B cell (primary cell): ENCODE measurements at regions not wholly inside any gene's neighbourhood (a gene's known extent, or its start where the extent isn't known, plus 50 kb on each side); places are given as distances from the start of the nearest gene placed in this dataset.

Experiments used
- ATAC-seq: fragments of 200-7000 bp; cut with Tn5 transposase; one replicate; pipeline ENCODE4 v1.10.0; 2021; ENCODE audit warnings: low read depth, mild to moderate bottlenecking, moderate number of reproducible peaks, moderate library complexity
- CTCF ChIA-PET: fragments of 350-600 bp; sonication (Branson Sonifier 250); formaldehyde crosslinking; loops from one replicate; lab custom pipeline; 2021; ENCODE audit warnings: antibody characterized with exemption, inconsistent platforms; lab: Charles Lee
- POLR2A ChIA-PET: fragments of 350-600 bp; sonication (Branson Sonifier 250); formaldehyde crosslinking; loops from one replicate; lab custom pipeline; 2021; ENCODE audit warnings: antibody characterized with exemption; lab: Charles Lee
- DNase-seq: peaks from one replicate; pipeline ENCODE4 v3.0.0; 2013
- H2AFZ ChIP-seq: 2 replicates; pipeline ENCODE4 v1.6.1; 2012; ENCODE audit warnings: mild to moderate bottlenecking, low read depth, low read length; ENCODE audit not compliant: insufficient read depth, poor library complexity, severe bottlenecking
- H3K27ac ChIP-seq, 2 donors: 1 replicate in 1 of 2; 2 replicates in 1 of 2; pipeline ENCODE4 v1.5.1; 2012 to 2013; ENCODE audit warnings: low read length in 2 of 2, mild to moderate bottlenecking in 2 of 2, moderate library complexity in 1 of 2
- H3K27me3 ChIP-seq, 4 experiments: fragments of 200-600 bp in 1 of 4; sonication (generic) in 1 of 4; replicated peaks in 1 of 4; 1 replicate in 2 of 4; 2 replicates in 2 of 4; pipeline versions ENCODE4 v1.6.1 to v1.7.0; 2013 to 2016; ENCODE audit warnings: low read length in 3 of 4, mild to moderate bottlenecking in 2 of 4, mixed read lengths in 1 of 4, moderate library complexity in 1 of 4; ENCODE audit not compliant: insufficient read depth in 4 of 4, control insufficient read depth in 3 of 4; ENCODE audit errors: control extremely low read depth in 1 of 4
- H3K36me3 ChIP-seq, 2 experiments: replicated peaks in 1 of 2; 1 replicate in 1 of 2; 2 replicates in 1 of 2; pipeline versions ENCODE4 v1.6.1 to v1.7.1; 2013; ENCODE audit warnings: low read length in 1 of 2; ENCODE audit not compliant: insufficient read depth in 2 of 2, control insufficient read depth in 1 of 2; ENCODE audit errors: control extremely low read depth in 1 of 2, extremely low read depth in 1 of 2
- H3K4me1 ChIP-seq, 2 donors: fragments of 200-600 bp in 1 of 2; sonication (generic) in 1 of 2; 1 replicate in 1 of 2; 2 replicates in 1 of 2; pipeline versions ENCODE4 v1.5.1 to v1.6.1; 2013 to 2017; ENCODE audit warnings: low read length in 2 of 2; ENCODE audit not compliant: control insufficient read depth in 2 of 2, insufficient read depth in 2 of 2
- H3K4me2 ChIP-seq: replicated peaks from 2 replicates; pipeline ENCODE3; 2012; ENCODE audit warnings: mild to moderate bottlenecking, low read depth, low read length; ENCODE audit not compliant: poor library complexity, severe bottlenecking
- H3K4me3 ChIP-seq, 5 experiments: fragments of 200-600 bp in 1 of 5; sonication (generic) in 1 of 5; 1 replicate in 3 of 5; 2 replicates in 2 of 5; pipeline versions ENCODE4 v1.5.1 to v1.7.0; 2011 to 2016; ENCODE audit warnings: low read length in 4 of 5, mild to moderate bottlenecking in 4 of 5, low read depth in 2 of 5, control low read depth in 1 of 5, moderate library complexity in 1 of 5; ENCODE audit not compliant: insufficient read depth in 1 of 5; ENCODE audit errors: control extremely low read depth in 1 of 5, extremely low read depth in 1 of 5
- H3K79me2 ChIP-seq: fragments of 200-600 bp; sonication (generic); one replicate; pipeline ENCODE4 v1.6.0; 2016; ENCODE audit warnings: low read length; ENCODE audit not compliant: control insufficient read depth, insufficient read depth
- H3K9ac ChIP-seq: fragments of 200-600 bp; sonication (generic); 2 replicates; pipeline ENCODE4 v1.6.1; 2017; ENCODE audit warnings: mild to moderate bottlenecking, low read length, moderate library complexity
- H3K9me3 ChIP-seq, 3 donors: one replicate each; pipeline versions ENCODE4 v1.6.1 to v1.7.1; 2013; ENCODE audit warnings: low read length in 2 of 3; ENCODE audit not compliant: control insufficient read depth in 2 of 3, insufficient read depth in 1 of 3; ENCODE audit errors: control extremely low read depth in 1 of 3
- H4K20me1 ChIP-seq: 2 replicates; pipeline ENCODE4 v1.6.0; 2012; ENCODE audit warnings: mild to moderate bottlenecking, low read length; ENCODE audit not compliant: insufficient read depth, control insufficient read depth, poor library complexity, severe bottlenecking
- H3K27ac Mint-ChIP-seq: one replicate; pipeline ENCODE4 v1.8.0; 2021; ENCODE audit warnings: mixed read lengths
- H3K27me3 Mint-ChIP-seq: one replicate; pipeline ENCODE4 v1.8.0; 2021; ENCODE audit warnings: mixed read lengths
- H3K4me1 Mint-ChIP-seq: one replicate; pipeline ENCODE4 v1.8.0; 2021; ENCODE audit warnings: mixed read lengths
- H3K4me3 Mint-ChIP-seq: one replicate; pipeline ENCODE4 v1.8.0; 2021; ENCODE audit warnings: mixed read lengths
- H3K9me3 Mint-ChIP-seq: one replicate; pipeline ENCODE4 v1.8.0; 2022; ENCODE audit warnings: mixed read lengths; ENCODE audit not compliant: insufficient read depth
- CTCF ChIP-seq: fragments of 200-600 bp; IDR thresholded peaks from one replicate; pipeline ENCODE4 v1.8.0; 2022; ENCODE audit warnings: antibody characterized with exemption, mild to moderate bottlenecking
- EZH2 ChIP-seq: IDR thresholded peaks from 2 replicates; pipeline ENCODE4 v1.6.1; 2012; ENCODE audit warnings: borderline replicate concordance, low read depth, mild to moderate bottlenecking, moderate library complexity, low read length; ENCODE audit not compliant: insufficient read depth, poor library complexity, severe bottlenecking
- WGBS: methylation state at CpG from one replicate; pipeline ENCODE4 v1.1.5; 2013; ENCODE audit warnings: missing lambda C conversion rate; ENCODE audit not compliant: insufficient coverage; 5-methylcytosine and 5-hydroxymethylcytosine counted together
- intact Hi-C: fragments of 100-400 bp; cut with micrococcal nuclease; formaldehyde crosslinking; loops from one replicate; pipeline ENCODE4 v1.10.0; 2022

DNA sequence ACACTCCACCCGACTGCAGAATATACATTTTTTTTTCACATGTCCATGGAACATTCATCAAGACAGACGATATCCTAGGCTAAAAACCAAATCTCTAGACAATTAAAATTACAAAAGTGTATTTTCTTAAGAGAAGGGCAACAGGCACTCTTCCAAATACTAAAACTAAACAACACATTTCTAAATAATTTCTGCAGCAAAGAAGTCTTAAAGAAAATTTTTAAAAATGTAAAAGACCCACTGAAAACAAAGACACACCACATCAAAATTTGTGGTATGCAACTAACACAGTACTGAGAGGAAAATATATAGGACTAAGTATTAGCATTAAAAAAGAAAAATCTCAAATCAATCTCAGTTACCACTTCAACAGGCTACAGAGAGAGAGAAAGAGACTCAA lies 570.0 kb downstream of the SLC16A7 start:
- Histone ChIP-seq H3K27ac (no peak overlapping the region), H3K79me2 (no peaks in the 10 kb centered on the region), H3K4me1 (no peaks in the 10 kb centered on the region), H3K27me3 (no peaks in the 10 kb centered on the region), H3K4me2 (no peak overlapping the region), H3K4me3 (no peak overlapping the region), H2AFZ (no peak overlapping the region), H3K9me3 (no peaks in the 10 kb centered on the region), H3K36me3 (no peaks in the 10 kb centered on the region), H3K9ac (no peak overlapping the region), H4K20me1 (no peaks in the 10 kb centered on the region)
- intact Hi-C loops: no loop called here
- Mint-ChIP-seq H3K27me3 (no peaks in the 10 kb centered on the region), H3K9me3 (peaks cover 2% of the 10 kb centered on the region), H3K4me3 (no peak overlapping the region), H3K27ac (no peak overlapping the region), H3K4me1 (no peaks in the 10 kb centered on the region)
- ChIA-PET CTCF (no interaction called here), POLR2A (no interaction called here)
- WGBS: no CpG with 5 or more reads among the region's 2 CpGs
- ATAC-seq (no peak), DNase-seq (no peak)
- TF ChIP-seq EZH2: no peak
- TF ChIP-seq CTCF: no peak

DNA sequence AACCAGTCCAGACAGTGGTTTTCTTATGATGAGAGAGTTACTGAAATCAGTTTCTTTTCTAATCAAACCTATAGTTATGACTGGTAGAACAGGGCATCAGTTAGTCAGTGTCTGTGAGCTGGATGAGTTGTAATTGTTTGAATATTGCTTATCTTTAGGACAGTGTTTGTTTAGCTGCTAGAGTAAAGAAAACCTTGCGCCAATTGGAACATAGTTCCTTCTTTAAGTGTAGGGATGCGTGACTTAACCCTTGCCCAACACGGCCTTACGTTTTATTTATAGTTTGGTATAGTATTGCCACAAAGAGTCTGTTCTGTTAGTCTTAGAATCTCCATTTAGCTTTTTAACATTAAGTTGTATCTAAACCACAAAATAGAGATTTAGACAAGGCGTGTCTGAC lies 572.6 kb downstream of the SLC16A7 start:
- Histone ChIP-seq H3K9me3 (no peaks in the 10 kb centered on the region), H4K20me1 (no peaks in the 10 kb centered on the region), H3K4me1 (no peaks in the 10 kb centered on the region), H2AFZ (no peak overlapping the region), H3K36me3 (no peaks in the 10 kb centered on the region), H3K4me2 (no peak overlapping the region), H3K79me2 (no peaks in the 10 kb centered on the region), H3K9ac (no peak overlapping the region), H3K27ac (no peak overlapping the region), H3K27me3 (no peaks in the 10 kb centered on the region), H3K4me3 (no peak overlapping the region)
- CTCF ChIA-PET: no interaction called here
- POLR2A ChIA-PET: no interaction called here
- H3K27ac Mint-ChIP-seq: no peak overlapping the region
- H3K4me3 Mint-ChIP-seq: no peak overlapping the region
- intact Hi-C loops: no loop called here
- TF ChIP-seq CTCF (no peak), EZH2 (no peak)
- no peak for ATAC-seq
- no peak for DNase-seq
- H3K9me3 Mint-ChIP-seq: peaks cover 2% of the 10 kb centered on the region
- H3K27me3 Mint-ChIP-seq: no peaks in the 10 kb centered on the region
- no CpG with 5 or more reads among the region's 5 CpGs for WGBS
- H3K4me1 Mint-ChIP-seq: no peaks in the 10 kb centered on the region
